ENCODE measurements at regions not wholly inside any gene's neighbourhood (a gene's known extent, or its start where the extent isn't known, plus 50 kb on each side); places are given as distances from the start of the nearest gene placed in this dataset.

DNA sequence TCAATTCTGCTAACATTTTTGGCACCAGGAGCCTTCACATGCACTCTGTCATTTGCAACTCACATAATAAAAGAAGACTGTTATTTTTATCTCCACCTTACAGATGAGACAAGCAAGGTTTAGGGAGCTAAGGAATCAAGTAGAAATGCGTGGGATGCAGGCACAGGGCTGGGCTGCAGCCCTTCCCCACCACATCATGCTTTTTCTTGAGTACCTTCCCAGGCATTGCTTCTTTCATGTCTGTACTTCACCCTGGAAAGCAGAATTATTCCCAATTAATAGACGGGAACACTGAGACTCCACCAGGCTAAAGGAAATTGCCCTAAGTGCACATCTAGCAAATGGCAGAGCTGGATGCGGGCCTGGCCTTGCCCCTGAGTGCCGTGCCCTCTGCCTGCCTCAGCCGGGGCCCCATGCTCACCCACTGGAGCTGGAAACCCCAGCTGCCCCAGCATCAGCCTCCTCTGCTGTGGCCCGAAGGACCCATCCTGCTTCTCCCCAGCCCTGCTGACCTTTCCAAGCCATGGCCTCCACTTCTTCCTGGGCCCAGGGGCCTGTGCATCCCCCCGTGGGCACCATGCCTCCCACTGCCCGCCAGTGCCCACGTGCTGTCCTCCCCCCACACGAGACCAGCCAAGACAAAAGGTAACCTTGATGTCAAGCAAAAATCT lies 257.5 kb downstream of the TOMM20 start:
- H3K27me3 ChIP-seq (ENCODE audit: control insufficient read depth in 2 of 2, insufficient read depth in 2 of 2, low read length in 2 of 2), result no peaks in the 10 kb centered on the region
- peak overlapping the region; percentile 31 to 68 for H3K9ac ChIP-seq (ENCODE audit: insufficient read depth in 1 of 2, low read depth in 2 of 2, low read length in 2 of 2)
- DNase-seq (ENCODE audit: extremely low read depth in 1 of 4, low spot score in 3 of 4) (peak in 3 of 4 experiments; percentile 40 to 75 (median 41)), FAIRE-seq (peak; percentile 52), ATAC-seq (no peak)
- H3K9me3 ChIP-seq (replicated peaks; ENCODE audit: control insufficient read depth, insufficient read depth, low read depth, low read length), result no peaks in the 10 kb centered on the region
- WGBS (ENCODE audit: insufficient coverage, low coverage, missing lambda C conversion rate), result 59% methylated on average over 10 of the region's 10 CpGs
- peak overlapping the region; percentile 67; the same call in 1 of the 2 replicates for H2AFZ ChIP-seq (ENCODE audit: low read depth, low read length)
- H3K79me2 ChIP-seq (ENCODE audit: control insufficient read depth, insufficient read depth, low read length), result peaks cover 2% of the 10 kb centered on the region; the same call in 1 of the 3 replicates
- POLR2A ChIA-PET, result interaction anchor here (0.6 to 2.0 kb wide), 7 partner anchors 8 to 498 kb away, joined by 3 to 10 read pairs (median 3); partner anchors contain the start of gene COA6
- peaks cover 66 to 89% of the 10 kb centered on the region in 2 experiments for H3K4me1 ChIP-seq (replicated peaks in 1 of 2; ENCODE audit: control insufficient read depth in 2 of 2, insufficient read depth in 2 of 2, low read length in 2 of 2)
- BruUV-seq (replicated peaks), result no TSS peak
- H3K4me2 ChIP-seq (ENCODE audit: insufficient read depth, low read length), result peak overlapping the region; percentile 40; the same call in 1 of the 2 replicates
- peak overlapping the region; percentile 57; the same call in 2 of the 3 replicates for H3K27ac ChIP-seq (ENCODE audit: extremely low read depth, low read depth, low read length)
- no peaks in the 10 kb centered on the region for H4K20me1 ChIP-seq (replicated peaks; ENCODE audit: control insufficient read depth, insufficient read depth, low read length)
- H3K9me1 ChIP-seq (ENCODE audit: control insufficient read depth, insufficient read depth, low read length), result no peaks in the 10 kb centered on the region
- intact Hi-C loops (cut with micrococcal nuclease), result no loop called here
- H3K36me3 ChIP-seq (ENCODE audit: control insufficient read depth, insufficient read depth, low read length), result no peaks in the 10 kb centered on the region
- CTCF ChIA-PET (ENCODE audit: low intra/inter-chr PET ratio), result no interaction called here
- H3K4me3 ChIP-seq, result no peak overlapping the region
- in situ Hi-C loops (cut with MboI), result loop anchor here (10.0 kb wide), 1 partner anchor 376 kb away; no protein-coding TSS in a partner anchor
- 0 out of 2 replicates have a peak, but pooled peaks have one; percentile 34 for TF ChIP-seq MYNN (IDR thresholded peaks at IDR 0.05)
- TF ChIP-seq MYNN (CRISPR knock-in tag; IDR thresholded peaks at IDR 0.05), result no peak
- no peak for TF ChIP-seq DDX20 (tag; IDR thresholded peaks at IDR 0.05; ENCODE audit: low read depth)
- TF ChIP-seq RBFOX2 (IDR thresholded peaks at IDR 0.05; ENCODE audit: low read depth, low read length), result no peak
- peak; percentile 60; the same call in 1 of the 2 replicates for TF ChIP-seq DPF2 (IDR thresholded peaks at IDR 0.05)
- TF ChIP-seq HDAC2 (IDR thresholded peaks at IDR 0.05), result peak; percentile 71
- 0 out of 4 replicates have a peak, but pooled peaks of 1 of the 2 experiments have one; percentile 19 for TF ChIP-seq TBL1XR1 (IDR thresholded peaks at IDR 0.05; ENCODE audit: low read length in 2 of 2)
- TF ChIP-seq GATA2 (CRISPR knock-in tag; IDR thresholded peaks at IDR 0.05), result peak; percentile 33; the same call in 1 of the 2 replicates
- TF ChIP-seq, protein P1, sequence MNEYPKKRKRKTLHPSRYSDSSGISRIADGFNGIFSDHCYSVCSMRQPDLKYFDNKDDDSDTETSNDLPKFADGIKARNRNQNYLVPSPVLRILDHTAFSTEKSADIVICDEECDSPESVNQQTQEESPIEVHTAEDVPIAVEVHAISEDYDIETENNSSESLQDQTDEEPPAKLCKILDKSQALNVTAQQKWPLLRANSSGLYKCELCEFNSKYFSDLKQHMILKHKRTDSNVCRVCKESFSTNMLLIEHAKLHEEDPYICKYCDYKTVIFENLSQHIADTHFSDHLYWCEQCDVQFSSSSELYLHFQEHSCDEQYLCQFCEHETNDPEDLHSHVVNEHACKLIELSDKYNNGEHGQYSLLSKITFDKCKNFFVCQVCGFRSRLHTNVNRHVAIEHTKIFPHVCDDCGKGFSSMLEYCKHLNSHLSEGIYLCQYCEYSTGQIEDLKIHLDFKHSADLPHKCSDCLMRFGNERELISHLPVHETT (CRISPR knock-in tag; conservative IDR thresholded peaks at IDR 0.05 in 1 of 2, IDR thresholded peaks at IDR 0.05 in 1 of 2), result peak in 1 of 2 experiments; percentile 16; a peak in 1 of 4 replicates
- TF ChIP-seq ZBTB7A (IDR thresholded peaks at IDR 0.05; ENCODE audit: borderline replicate concordance, control insufficient read depth, low read depth, low read length), result 0 out of 2 replicates have a peak, but pooled peaks have one; percentile 8
- peak; percentile 46; the same call in 1 of the 2 replicates for TF ChIP-seq TAL1 (IDR thresholded peaks at IDR 0.05)
- no peak for TF ChIP-seq PYGO2 (tag; IDR thresholded peaks at IDR 0.05)
- TF ChIP-seq MIER1 (IDR thresholded peaks at IDR 0.05; ENCODE audit: low read depth), result no peak
- TF ChIP-seq MEF2D (tag; conservative IDR thresholded peaks at IDR 0.05; ENCODE audit: low read depth), result peak; percentile 16; the same call in 1 of the 2 replicates
- peak; percentile 62 for TF ChIP-seq RBM25 (IDR thresholded peaks at IDR 0.05; ENCODE audit: low read depth, low read length, severe bottlenecking)
- TF ChIP-seq SOX6 (IDR thresholded peaks at IDR 0.05), result peak; percentile 52; the same call in 1 of the 2 replicates
- peak; percentile 30; the same call in 1 of the 2 replicates for TF ChIP-seq ZFX (CRISPR knock-in tag; IDR thresholded peaks at IDR 0.05)
- peak; percentile 83; the same call in 1 of the 2 replicates for TF ChIP-seq BCOR (IDR thresholded peaks at IDR 0.05)
- no peak for TF ChIP-seq ZNF274 (IDR thresholded peaks at IDR 0.05; ENCODE audit: borderline replicate concordance, low read depth, low read length)
- 0 out of 2 replicates have a peak, but pooled peaks have one; percentile 55 for TF ChIP-seq KLF16 (IDR thresholded peaks at IDR 0.05)
- peak; percentile 84 for TF ChIP-seq TCF3 (CRISPR knock-in tag; IDR thresholded peaks at IDR 0.05)
- TF ChIP-seq, protein P2, sequence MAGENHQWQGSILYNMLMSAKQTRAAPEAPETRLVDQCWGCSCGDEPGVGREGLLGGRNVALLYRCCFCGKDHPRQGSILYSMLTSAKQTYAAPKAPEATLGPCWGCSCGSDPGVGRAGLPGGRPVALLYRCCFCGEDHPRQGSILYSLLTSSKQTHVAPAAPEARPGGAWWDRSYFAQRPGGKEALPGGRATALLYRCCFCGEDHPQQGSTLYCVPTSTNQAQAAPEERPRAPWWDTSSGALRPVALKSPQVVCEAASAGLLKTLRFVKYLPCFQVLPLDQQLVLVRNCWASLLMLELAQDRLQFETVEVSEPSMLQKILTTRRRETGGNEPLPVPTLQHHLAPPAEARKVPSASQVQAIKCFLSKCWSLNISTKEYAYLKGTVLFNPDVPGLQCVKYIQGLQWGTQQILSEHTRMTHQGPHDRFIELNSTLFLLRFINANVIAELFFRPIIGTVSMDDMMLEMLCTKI (IDR thresholded peaks at IDR 0.05; ENCODE audit: partially characterized antibody), result no peak

Data from K562 (cell line).